Activated naive CD4-positive, alpha-beta T cell treated with anti-CD3 and anti-CD28 coated beads, Interleukin-2, amount 10 ng/mL, durations not matched to agents 7 days and 5 days (primary cell): ENCODE measurements at regions not wholly inside any gene's neighbourhood (a gene's known extent, or its start where the extent isn't known, plus 50 kb on each side); places are given as distances from the start of the nearest gene placed in this dataset.
"Not testable (repeated sequence)": the region's sequence is repeated elsewhere in the genome, so short reads cannot be mapped to it uniquely, and the experiment has no call there.

Source experiments
- CTCF ChIA-PET: fragments of 350-600 bp; sonication (Branson Sonifier 250); formaldehyde crosslinking; loops from one replicate; lab custom pipeline; 2021; ENCODE audit warnings: antibody characterized with exemption; lab: Charles Lee
- DNase-seq: peaks from one replicate; pipeline ENCODE4 v3.0.0-alpha.2; 2020
- H3K27ac Mint-ChIP-seq: one replicate; pipeline ENCODE4 v1.8.0; 2021; ENCODE audit warnings: mild to moderate bottlenecking, moderate library complexity, mixed read lengths
- H3K27me3 Mint-ChIP-seq: one replicate; pipeline ENCODE4 v1.8.0; 2021; ENCODE audit warnings: mild to moderate bottlenecking, mixed read lengths
- H3K36me3 Mint-ChIP-seq: one replicate; pipeline ENCODE4 v1.8.0; 2021; ENCODE audit warnings: mixed read lengths
- H3K4me1 Mint-ChIP-seq: one replicate; pipeline ENCODE4 v1.8.0; 2021; ENCODE audit warnings: mixed read lengths
- H3K4me3 Mint-ChIP-seq: one replicate; pipeline ENCODE4 v1.8.0; 2021; ENCODE audit warnings: mild to moderate bottlenecking, moderate library complexity, mixed read lengths
- H3K9me3 Mint-ChIP-seq: one replicate; pipeline ENCODE4 v1.8.0; 2021; ENCODE audit warnings: mixed read lengths

GRCh38 chr5:181473483-181473882 is 106.4 kb downstream of the OR4F3 start:
- H3K4me1 Mint-ChIP-seq, H3K27me3 Mint-ChIP-seq, H3K4me3 Mint-ChIP-seq, H3K27ac Mint-ChIP-seq, H3K9me3 Mint-ChIP-seq, H3K36me3 Mint-ChIP-seq, CTCF ChIA-PET: not testable (repeated sequence)
- DNase-seq, result peak; percentile 3
